C1 segment of cervical spinal cord (tissue), 14 donors: ENCODE measurements at regions not wholly inside any gene's neighbourhood (a gene's known extent, or its start where the extent isn't known, plus 50 kb on each side); places are given as distances from the start of the nearest gene placed in this dataset.
"Not testable (repeated sequence)": the region's sequence is repeated elsewhere in the genome, so short reads cannot be mapped to it uniquely, and the experiment has no call there.

Source experiments
- DNase-seq, 14 donors: peaks; one replicate each; lab custom pipeline; 2025; lab: John Stamatoyannopoulos, UW

- peak in 5 of 14 donors; percentile 19 to 55 (median 34) for DNase-seq
These were observed 420.9 kb downstream of the PREX1 start for GRCh38 chr20:48406912-48407340.

- DNase-seq: peak in 3 of 14 donors; percentile 27 to 55 (median 38)
These were observed 421.3 kb downstream of the PREX1 start for GRCh38 chr20:48406498-48406897.

- peak in 3 of 14 donors; percentile 4 to 24 (median 11) for DNase-seq
These were observed 421.9 kb downstream of the PREX1 start for GRCh38 chr20:48405909-48406308.

GRCh38 chr20:48404598-48404997, 423.2 kb downstream of the PREX1 start:
- no peak for DNase-seq

- DNase-seq: no peak
These were observed 424.5 kb downstream of the PREX1 start for GRCh38 chr20:48403167-48403761.

GRCh38 chr20:48401359-48401758, 426.4 kb downstream of the PREX1 start:
- DNase-seq: no peak

GRCh38 chr20:48400009-48400408, 427.8 kb downstream of the PREX1 start:
- no peak for DNase-seq

- no peak for DNase-seq
These were observed 429.0 kb downstream of the PREX1 start for GRCh38 chr20:48398506-48399449.

GRCh38 chr20:48396981-48397861, 430.6 kb downstream of the PREX1 start:
- DNase-seq: not testable (repeated sequence)

GRCh38 chr20:48395816-48396546, 431.8 kb downstream of the PREX1 start:
- DNase-seq: no peak

- DNase-seq: no peak
These were observed 433.3 kb downstream of the PREX1 start for GRCh38 chr20:48394415-48395081.

- DNase-seq: peak in 3 of 14 donors; percentile 28 to 32 (median 30)
These were observed 434.0 kb downstream of the PREX1 start for GRCh38 chr20:48393737-48394314.

- no peak for DNase-seq
These were observed 434.5 kb downstream of the PREX1 start for GRCh38 chr20:48393311-48393685.

GRCh38 chr20:48392407-48393310, 435.1 kb downstream of the PREX1 start:
- DNase-seq: no peak

GRCh38 chr20:48390981-48391380, 436.8 kb downstream of the PREX1 start:
- no peak for DNase-seq

GRCh38 chr20:48387675-48388074, 440.1 kb downstream of the PREX1 start:
- no peak for DNase-seq

GRCh38 chr20:48385527-48385926, 442.3 kb downstream of the PREX1 start:
- DNase-seq: no peak

- no peak for DNase-seq
These were observed 442.7 kb downstream of the PREX1 start for GRCh38 chr20:48385114-48385513.
